Fibroblast of skin of right biceps (primary cell): ENCODE measurements at regions not wholly inside any gene's neighbourhood (a gene's known extent, or its start where the extent isn't known, plus 50 kb on each side); places are given as distances from the start of the nearest gene placed in this dataset.
A peak's percentile ranks its signal among the peaks of the same experiment; 100 is the strongest.

ENCODE experiments used
- DNase-seq: peaks from one replicate; pipeline ENCODE4 v3.0.0-alpha.2; 2013

- peak; percentile 33 for DNase-seq
These were observed 284.1 kb upstream of the PDE4D start for GRCh38 chr5:60177596-60177995.

- no peak for DNase-seq
These were observed 280.1 kb upstream of the PDE4D start for GRCh38 chr5:60173667-60174066.

GRCh38 chr5:60163762-60164161, 270.2 kb upstream of the PDE4D start:
- DNase-seq: peak; percentile 55

DNA sequence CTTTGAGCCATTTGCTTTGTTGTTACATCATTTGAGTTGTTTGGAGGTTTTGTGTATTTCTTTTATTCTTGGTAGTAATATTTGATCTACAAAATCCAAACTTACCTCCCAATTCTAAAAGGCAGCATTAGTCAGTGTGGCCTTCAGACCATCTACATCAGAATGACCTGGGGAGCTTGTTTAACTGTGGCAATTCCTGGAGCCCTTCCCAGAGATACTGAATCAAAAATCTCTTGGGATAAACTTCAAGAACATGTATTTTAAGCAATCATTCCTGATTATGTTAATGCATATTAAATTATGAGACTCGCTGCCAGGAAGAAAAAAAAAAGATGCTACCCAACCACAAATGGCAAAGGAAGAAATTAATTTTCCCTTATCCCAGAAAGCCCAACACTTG, 268.9 kb upstream of the PDE4D start:
- DNase-seq: peak; percentile 10

- DNase-seq: peak; percentile 29
These were observed 267.9 kb upstream of the PDE4D start for GRCh38 chr5:60161340-60161934.

DNA sequence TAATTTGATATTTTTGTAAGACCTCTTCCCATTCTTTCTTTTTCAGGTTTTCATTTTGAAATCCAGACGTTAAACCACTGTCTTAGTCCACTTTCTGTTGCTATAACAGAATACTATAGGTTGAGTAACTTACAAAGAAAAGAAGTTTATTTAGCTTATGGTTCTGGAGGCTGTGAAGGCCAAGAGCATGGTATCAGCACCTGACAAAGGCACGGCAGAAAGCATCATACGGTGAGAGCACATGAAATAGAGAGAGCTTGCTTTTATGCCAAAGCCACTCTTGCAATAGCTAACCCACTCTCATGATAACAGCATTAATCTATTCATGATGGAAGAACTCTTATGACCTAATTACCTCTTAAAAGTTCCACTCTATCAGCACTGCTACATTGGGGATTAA, 255.6 kb upstream of the PDE4D start:
- DNase-seq: no peak

DNA sequence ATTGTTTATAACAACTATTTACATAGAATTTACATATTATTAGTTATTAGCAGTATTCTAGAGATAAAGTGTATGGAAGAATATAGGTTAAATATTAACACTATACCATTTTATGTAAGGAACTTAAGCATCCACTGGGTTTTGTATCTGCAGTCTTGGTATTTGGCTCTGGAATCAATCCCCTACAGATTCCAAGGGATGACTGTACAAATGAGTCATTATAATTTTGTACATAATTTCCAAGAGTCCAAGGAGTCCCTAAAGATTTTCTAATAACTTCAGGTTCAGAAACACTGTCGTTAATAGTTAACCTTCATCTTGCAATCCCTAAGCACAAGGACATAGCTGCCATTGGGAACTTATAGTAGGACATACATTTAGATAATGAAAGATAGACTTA, 254.8 kb upstream of the PDE4D start:
- DNase-seq: peak; percentile 64

- peak; percentile 38 for DNase-seq
These were observed 254.3 kb upstream of the PDE4D start for GRCh38 chr5:60147791-60148190.

DNA sequence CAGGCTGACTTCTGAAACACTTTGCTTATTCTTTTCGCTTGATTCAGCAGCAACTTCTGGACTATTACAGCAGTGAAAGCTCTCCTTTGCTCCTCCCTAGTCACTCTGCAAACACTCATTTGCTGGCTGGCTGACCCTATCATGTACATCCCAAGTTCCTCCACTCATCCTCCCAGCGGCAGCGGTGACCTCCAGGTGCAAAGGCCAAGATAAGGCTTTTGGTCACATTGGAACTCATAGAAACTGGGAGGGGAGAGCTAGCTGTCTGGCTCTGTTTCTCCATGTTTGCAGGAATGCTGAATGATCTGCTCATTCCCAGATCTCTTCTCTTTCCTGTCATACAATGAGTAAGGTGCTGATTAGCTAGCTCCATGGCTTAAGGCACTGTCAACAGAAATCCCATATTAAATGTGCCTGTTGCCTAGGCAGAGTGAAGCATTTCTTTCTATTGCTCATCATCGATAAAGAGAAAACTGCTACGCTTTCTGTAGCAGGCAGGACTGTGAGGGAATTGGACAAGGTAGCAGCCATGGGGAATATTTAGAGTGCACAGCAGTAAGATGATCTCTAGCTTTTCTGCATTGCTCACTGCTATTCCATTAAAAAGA, 250.5 kb upstream of the PDE4D start:
- no peak for DNase-seq

DNA sequence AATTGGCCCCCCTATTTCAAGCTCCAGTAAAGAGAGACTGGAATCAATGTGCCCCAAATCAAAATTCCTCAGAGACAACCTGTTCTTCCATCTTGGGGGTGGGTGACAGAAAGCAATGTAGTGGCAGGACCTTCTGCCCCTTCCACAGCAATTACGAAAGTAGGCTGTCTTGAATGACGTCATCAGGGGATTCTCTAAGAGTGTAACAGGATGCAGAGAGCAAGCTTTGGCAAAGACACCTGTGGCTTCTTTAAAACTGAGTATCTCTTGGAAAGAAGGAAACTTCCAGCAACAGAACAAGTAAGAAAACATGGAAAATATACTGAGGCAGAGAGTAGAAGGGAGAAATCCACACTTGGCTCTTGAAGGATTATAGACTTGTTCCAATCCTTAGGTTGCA, 247.6 kb upstream of the PDE4D start:
- no peak for DNase-seq

GRCh38 chr5:60136841-60137240, 243.3 kb upstream of the PDE4D start:
- no peak for DNase-seq

GRCh38 chr5:60131504-60131903, 238.0 kb upstream of the PDE4D start:
- no peak for DNase-seq

- no peak for DNase-seq
These were observed 232.1 kb upstream of the PDE4D start for GRCh38 chr5:60125636-60126035.

GRCh38 chr5:60102961-60103693, 209.6 kb upstream of the PDE4D start:
- peak; percentile 88 for DNase-seq

GRCh38 chr5:60101573-60101972, 208.0 kb upstream of the PDE4D start:
- peak; percentile 39 for DNase-seq

DNA sequence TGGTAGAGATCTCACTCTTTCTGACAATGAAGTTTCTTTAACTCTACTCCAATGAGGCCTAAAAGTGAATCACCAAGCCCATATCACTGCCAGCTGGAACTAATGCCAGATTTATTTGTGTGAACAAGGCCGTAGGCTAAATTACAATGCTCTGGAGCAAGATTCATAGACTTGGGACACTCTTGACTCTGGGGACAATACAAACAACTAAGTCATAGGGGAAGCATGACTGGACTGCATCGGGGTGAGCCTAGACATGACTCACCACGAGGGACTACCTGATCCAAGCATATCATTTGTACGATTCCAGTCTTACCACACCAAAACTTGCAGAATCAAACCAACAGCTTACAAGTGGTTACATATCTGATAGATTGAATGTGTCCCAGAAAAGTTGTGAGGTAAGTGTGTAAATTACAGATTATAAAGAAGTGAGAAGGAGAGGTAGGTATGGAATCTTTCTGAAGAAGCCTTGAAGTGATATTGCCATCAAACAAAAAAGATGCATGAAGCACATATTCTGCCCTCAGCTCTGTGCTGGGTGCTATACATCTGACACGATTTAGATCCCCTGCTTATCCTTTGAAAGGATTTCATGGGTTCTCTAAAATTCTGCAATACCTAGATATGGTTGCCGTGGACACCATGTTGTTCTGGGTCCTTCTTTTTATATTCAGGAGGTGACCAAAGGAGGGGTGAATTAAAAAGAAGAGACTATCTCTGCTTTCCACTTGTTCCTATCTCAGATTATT, 199.3 kb upstream of the PDE4D start:
- DNase-seq: peak; percentile 77

- no peak for DNase-seq
These were observed 193.1 kb upstream of the PDE4D start for GRCh38 chr5:60086583-60086982.

DNA sequence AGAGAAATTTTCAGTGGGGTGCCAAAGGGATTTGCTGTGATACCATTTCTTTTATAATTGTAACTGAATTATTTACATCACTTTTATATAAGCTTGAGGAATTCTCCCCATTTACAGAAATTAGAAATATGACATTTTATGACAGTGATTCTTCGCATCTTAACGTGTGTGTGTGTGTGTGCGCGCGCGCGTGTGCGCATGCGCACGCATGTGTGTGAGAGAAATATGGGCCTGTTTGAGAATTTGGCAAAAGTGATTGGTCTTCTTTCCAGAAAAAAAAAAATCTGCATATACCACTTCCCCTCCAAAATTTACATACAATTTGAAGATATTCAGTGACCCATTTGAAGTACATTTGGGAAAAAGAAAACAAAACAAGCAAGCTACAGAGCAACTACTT, 190.7 kb upstream of the PDE4D start:
- DNase-seq: no peak

GRCh38 chr5:60077292-60077691, 183.8 kb upstream of the PDE4D start:
- no peak for DNase-seq

- DNase-seq: no peak
These were observed 183.2 kb upstream of the PDE4D start for GRCh38 chr5:60076746-60077145.

- peak; percentile 77 for DNase-seq
These were observed 173.0 kb upstream of the PDE4D start for GRCh38 chr5:60066502-60066901.

- DNase-seq: no peak
These were observed 166.9 kb upstream of the PDE4D start for GRCh38 chr5:60060389-60060788.

- no peak for DNase-seq
These were observed 162.7 kb upstream of the PDE4D start for GRCh38 chr5:60056191-60056590.

- no peak for DNase-seq
These were observed 161.6 kb upstream of the PDE4D start for GRCh38 chr5:60055168-60055567.
